ENCODE measurements at regions not wholly inside any gene's neighbourhood (a gene's known extent, or its start where the extent isn't known, plus 50 kb on each side); places are given as distances from the start of the nearest gene placed in this dataset.

DNA sequence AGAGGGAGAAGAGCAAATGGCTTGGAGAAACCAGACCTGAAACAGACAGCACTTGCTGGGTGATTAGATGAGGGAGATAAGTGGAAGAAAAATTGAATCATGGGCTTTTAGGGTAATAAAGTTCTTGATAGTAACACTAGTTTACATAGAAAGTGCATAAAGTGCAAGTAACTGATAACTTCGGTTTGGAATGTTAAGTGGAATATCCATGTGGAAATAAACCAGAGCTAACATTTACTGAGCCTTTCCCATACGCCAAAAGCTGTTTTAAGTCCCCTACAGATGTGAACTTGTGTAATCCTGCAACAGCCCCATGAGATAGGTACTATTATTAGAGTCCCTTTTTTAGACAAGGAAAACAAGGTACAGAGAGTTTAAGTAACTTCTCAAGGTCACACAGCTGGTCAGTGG, 77.1 kb upstream of the NUDT4 start:
- TF ChIP-seq, protein P1, sequence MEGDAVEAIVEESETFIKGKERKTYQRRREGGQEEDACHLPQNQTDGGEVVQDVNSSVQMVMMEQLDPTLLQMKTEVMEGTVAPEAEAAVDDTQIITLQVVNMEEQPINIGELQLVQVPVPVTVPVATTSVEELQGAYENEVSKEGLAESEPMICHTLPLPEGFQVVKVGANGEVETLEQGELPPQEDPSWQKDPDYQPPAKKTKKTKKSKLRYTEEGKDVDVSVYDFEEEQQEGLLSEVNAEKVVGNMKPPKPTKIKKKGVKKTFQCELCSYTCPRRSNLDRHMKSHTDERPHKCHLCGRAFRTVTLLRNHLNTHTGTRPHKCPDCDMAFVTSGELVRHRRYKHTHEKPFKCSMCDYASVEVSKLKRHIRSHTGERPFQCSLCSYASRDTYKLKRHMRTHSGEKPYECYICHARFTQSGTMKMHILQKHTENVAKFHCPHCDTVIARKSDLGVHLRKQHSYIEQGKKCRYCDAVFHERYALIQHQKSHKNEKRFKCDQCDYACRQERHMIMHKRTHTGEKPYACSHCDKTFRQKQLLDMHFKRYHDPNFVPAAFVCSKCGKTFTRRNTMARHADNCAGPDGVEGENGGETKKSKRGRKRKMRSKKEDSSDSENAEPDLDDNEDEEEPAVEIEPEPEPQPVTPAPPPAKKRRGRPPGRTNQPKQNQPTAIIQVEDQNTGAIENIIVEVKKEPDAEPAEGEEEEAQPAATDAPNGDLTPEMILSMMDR (IDR thresholded peaks at IDR 0.05): no peak
- TF ChIP-seq POLR2A (IDR thresholded peaks at IDR 0.05): no peak
- TF ChIP-seq POLR2AphosphoS5 (IDR thresholded peaks at IDR 0.05): no peak

Measured in breast epithelium (tissue), 3 donors.